ENCODE measurements at regions not wholly inside any gene's neighbourhood (a gene's known extent, or its start where the extent isn't known, plus 50 kb on each side); places are given as distances from the start of the nearest gene placed in this dataset.

GRCh38 chr10:105592468-105592867, 951.4 kb downstream of the SORCS3 start:
- ChIA-PET CTCF (no interaction called here), POLR2A (no interaction called here)
- Histone ChIP-seq H3K9ac (replicated peaks; ENCODE audit: extremely low read depth, insufficient read depth, low read length) (no peak overlapping the region), H2AFZ (ENCODE audit: low read depth, low read length) (no peak overlapping the region), H3K4me2 (ENCODE audit: insufficient read depth, low read length) (no peak overlapping the region), H3K9me1 (replicated peaks; ENCODE audit: control insufficient read depth, extremely low read depth, insufficient read depth, low read length) (no peaks in the 10 kb centered on the region), H3K9me3 (replicated peaks; ENCODE audit: control insufficient read depth, insufficient read depth, low read length) (peaks cover 4% of the 10 kb centered on the region), H3K4me3 (replicated peaks in 1 of 3; ENCODE audit: insufficient read depth in 1 of 3, low read depth in 1 of 3, low read length in 3 of 3) (no peak overlapping the region), H4K20me1 (replicated peaks; ENCODE audit: control insufficient read depth, extremely low read depth, insufficient read depth, low read length) (no peaks in the 10 kb centered on the region), H3K4me1 (ENCODE audit: control insufficient read depth, extremely low read depth, insufficient read depth, low read length) (no peaks in the 10 kb centered on the region), H3K79me2 (ENCODE audit: control insufficient read depth, insufficient read depth, low read length) (no peaks in the 10 kb centered on the region), H3K36me3 (ENCODE audit: control insufficient read depth in 2 of 2, extremely low read depth in 1 of 2, insufficient read depth in 2 of 2, low read length in 2 of 2) (no peaks in the 10 kb centered on the region), H3K27me3 (ENCODE audit: control insufficient read depth in 2 of 2, insufficient read depth in 2 of 2, low read length in 2 of 2) (no peaks in the 10 kb centered on the region), H3K27ac (ENCODE audit: insufficient read depth, low read depth, low read length) (no peak overlapping the region)
- FAIRE-seq (no peak), DNase-seq (ENCODE audit: low read depth, low spot score) (no peak)
- dilution Hi-C loops (cut with MboI; ENCODE audit: extremely low pct_ligation_motif_present, low sequenced_read_pairs), result no loop called here
- no TSS peak for BruUV-seq (replicated peaks)
- intact Hi-C loops (cut with micrococcal nuclease), result no loop called here
- TF ChIP-seq JUN (IDR thresholded peaks at IDR 0.05; ENCODE audit: borderline replicate concordance, insufficient read depth, insufficient read length, low read depth) (no peak), GATA2 (IDR thresholded peaks at IDR 0.05; ENCODE audit: insufficient read depth, insufficient read length, low read depth, low read length) (no peak), FOS (IDR thresholded peaks at IDR 0.05; ENCODE audit: borderline replicate concordance, insufficient read depth, low read length) (no peak), MAX (IDR thresholded peaks at IDR 0.05; ENCODE audit: insufficient read depth, insufficient read length) (no peak), MYC (IDR thresholded peaks at IDR 0.05; ENCODE audit: low read depth, low read length) (no peak), CTCF (IDR thresholded peaks at IDR 0.05; ENCODE audit: extremely low read depth in 1 of 2, insufficient read depth in 1 of 2, low read depth in 1 of 2, low read length in 2 of 2) (no peak), POLR2AphosphoS5 (IDR thresholded peaks at IDR 0.05; ENCODE audit: insufficient read depth, low read depth, low read length) (no peak), EZH2 (IDR thresholded peaks at IDR 0.05; ENCODE audit: borderline replicate concordance, low read depth, low read length, severe bottlenecking) (no peak), POLR2A (IDR thresholded peaks at IDR 0.05; ENCODE audit: low read depth, low read length) (no peak)

All from endothelial cell of umbilical vein (primary cell).